ENCODE measurements at regions not wholly inside any gene's neighbourhood (a gene's known extent, or its start where the extent isn't known, plus 50 kb on each side); places are given as distances from the start of the nearest gene placed in this dataset.

GRCh38 chr14:53491256-53491883 is 338.2 kb upstream of the DDHD1 start:
- DNase-seq (ENCODE audit: extremely low spot score): no peak
- ChIA-PET CTCF (no interaction called here), POLR2A (no interaction called here)
- TF ChIP-seq CTBP1 (IDR thresholded peaks at IDR 0.05; ENCODE audit: borderline replicate concordance): no peak

GRCh38 chr14:53478174-53478573 is 325.1 kb upstream of the DDHD1 start:
- no peak for DNase-seq (ENCODE audit: extremely low spot score)
- POLR2A ChIA-PET: no interaction called here
- CTCF ChIA-PET: no interaction called here

GRCh38 chr14:53473480-53473879 is 320.4 kb upstream of the DDHD1 start:
- no peak for DNase-seq (ENCODE audit: extremely low spot score)
- no peak for TF ChIP-seq ARNT (IDR thresholded peaks at IDR 0.05)
- TF ChIP-seq FOXA1 (IDR thresholded peaks at IDR 0.05): no peak
- TF ChIP-seq TARDBP (IDR thresholded peaks at IDR 0.05): no peak
- TF ChIP-seq CTBP1 (IDR thresholded peaks at IDR 0.05; ENCODE audit: borderline replicate concordance): no peak
- no peak for TF ChIP-seq PKNOX1 (IDR thresholded peaks at IDR 0.05)
- no peak for TF ChIP-seq FOXM1 (IDR thresholded peaks at IDR 0.05; ENCODE audit: borderline replicate concordance)
- no peak for TF ChIP-seq ELF4 (IDR thresholded peaks at IDR 0.05)
- no peak for TF ChIP-seq SP1 (IDR thresholded peaks at IDR 0.05)
- TF ChIP-seq BHLHE40 (IDR thresholded peaks at IDR 0.05; ENCODE audit: borderline replicate concordance): no peak
- TF ChIP-seq L3MBTL2 (conservative IDR thresholded peaks at IDR 0.05): no peak
- TF ChIP-seq SUZ12 (IDR thresholded peaks at IDR 0.05): no peak
- TF ChIP-seq HDGF (IDR thresholded peaks at IDR 0.05; ENCODE audit: borderline replicate concordance): no peak
- ChIA-PET CTCF (no interaction called here), POLR2A (no interaction called here)

More at GRCh38 chr14:53478174-53478573, 325.1 kb upstream of the DDHD1 start:
- TF ChIP-seq LEF1 (IDR thresholded peaks at IDR 0.05; ENCODE audit: borderline replicate concordance) (no peak), FOXM1 (IDR thresholded peaks at IDR 0.05; ENCODE audit: borderline replicate concordance) (no peak), FOXK2 (IDR thresholded peaks at IDR 0.05) (no peak), NFRKB (IDR thresholded peaks at IDR 0.05) (no peak), HDGF (IDR thresholded peaks at IDR 0.05; ENCODE audit: borderline replicate concordance) (no peak), ARNT (IDR thresholded peaks at IDR 0.05) (no peak), SUZ12 (IDR thresholded peaks at IDR 0.05) (no peak), ELF4 (IDR thresholded peaks at IDR 0.05) (no peak), PKNOX1 (IDR thresholded peaks at IDR 0.05) (no peak), L3MBTL2 (conservative IDR thresholded peaks at IDR 0.05) (no peak), FOXA1 (IDR thresholded peaks at IDR 0.05) (no peak), ZNF384 (IDR thresholded peaks at IDR 0.05) (no peak), TARDBP (IDR thresholded peaks at IDR 0.05) (no peak), SP1 (IDR thresholded peaks at IDR 0.05) (no peak), CTBP1 (IDR thresholded peaks at IDR 0.05; ENCODE audit: borderline replicate concordance) (no peak)

GRCh38 chr14:53472306-53472705 is 319.2 kb upstream of the DDHD1 start:
- ChIA-PET POLR2A (no interaction called here), CTCF (no interaction called here)
- no peak for DNase-seq (ENCODE audit: extremely low spot score)
- TF ChIP-seq L3MBTL2 (conservative IDR thresholded peaks at IDR 0.05) (no peak), LEF1 (IDR thresholded peaks at IDR 0.05; ENCODE audit: borderline replicate concordance) (no peak), ELF4 (IDR thresholded peaks at IDR 0.05) (no peak), NFRKB (IDR thresholded peaks at IDR 0.05) (no peak), FOXA1 (IDR thresholded peaks at IDR 0.05) (no peak), BHLHE40 (IDR thresholded peaks at IDR 0.05; ENCODE audit: borderline replicate concordance) (no peak), ZNF384 (IDR thresholded peaks at IDR 0.05) (no peak), FOXM1 (IDR thresholded peaks at IDR 0.05; ENCODE audit: borderline replicate concordance) (no peak), TARDBP (IDR thresholded peaks at IDR 0.05) (no peak), HDGF (IDR thresholded peaks at IDR 0.05; ENCODE audit: borderline replicate concordance) (no peak), SUZ12 (IDR thresholded peaks at IDR 0.05) (no peak)

GRCh38 chr14:53470351-53471043 is 317.4 kb upstream of the DDHD1 start:
- TF ChIP-seq NFRKB (IDR thresholded peaks at IDR 0.05): no peak
- no peak for TF ChIP-seq HDGF (IDR thresholded peaks at IDR 0.05; ENCODE audit: borderline replicate concordance)
- no peak for TF ChIP-seq L3MBTL2 (conservative IDR thresholded peaks at IDR 0.05)
- no peak for TF ChIP-seq CTBP1 (IDR thresholded peaks at IDR 0.05; ENCODE audit: borderline replicate concordance)
- TF ChIP-seq SUZ12 (IDR thresholded peaks at IDR 0.05): no peak
- no peak for TF ChIP-seq ELF4 (IDR thresholded peaks at IDR 0.05)
- no peak for TF ChIP-seq LEF1 (IDR thresholded peaks at IDR 0.05; ENCODE audit: borderline replicate concordance)
- TF ChIP-seq PKNOX1 (IDR thresholded peaks at IDR 0.05): no peak
- no peak for TF ChIP-seq FOXK2 (IDR thresholded peaks at IDR 0.05)
- no peak for TF ChIP-seq FOXM1 (IDR thresholded peaks at IDR 0.05; ENCODE audit: borderline replicate concordance)
- no peak for TF ChIP-seq SP1 (IDR thresholded peaks at IDR 0.05)
- TF ChIP-seq BHLHE40 (IDR thresholded peaks at IDR 0.05; ENCODE audit: borderline replicate concordance): no peak
- no peak for TF ChIP-seq FOXA1 (IDR thresholded peaks at IDR 0.05)
- no peak for TF ChIP-seq TARDBP (IDR thresholded peaks at IDR 0.05)
- no peak for TF ChIP-seq ARNT (IDR thresholded peaks at IDR 0.05)
- TF ChIP-seq ZNF384 (IDR thresholded peaks at IDR 0.05): no peak
- ChIA-PET CTCF (no interaction called here), POLR2A (no interaction called here)
- no peak for DNase-seq (ENCODE audit: extremely low spot score)

GRCh38 chr14:53468876-53469275 is 315.8 kb upstream of the DDHD1 start:
- ChIA-PET CTCF (no interaction called here), POLR2A (no interaction called here)
- TF ChIP-seq NFRKB (IDR thresholded peaks at IDR 0.05): no peak
- TF ChIP-seq SUZ12 (IDR thresholded peaks at IDR 0.05): no peak
- no peak for TF ChIP-seq SP1 (IDR thresholded peaks at IDR 0.05)
- TF ChIP-seq CTBP1 (IDR thresholded peaks at IDR 0.05; ENCODE audit: borderline replicate concordance): no peak
- TF ChIP-seq ARNT (IDR thresholded peaks at IDR 0.05): no peak
- TF ChIP-seq BHLHE40 (IDR thresholded peaks at IDR 0.05; ENCODE audit: borderline replicate concordance): no peak
- no peak for TF ChIP-seq LEF1 (IDR thresholded peaks at IDR 0.05; ENCODE audit: borderline replicate concordance)
- TF ChIP-seq FOXM1 (IDR thresholded peaks at IDR 0.05; ENCODE audit: borderline replicate concordance): no peak
- no peak for DNase-seq (ENCODE audit: extremely low spot score)

Measured in HEK293T (cell line).